Progenitor cell of endocrine pancreas (in vitro differentiated cells): ENCODE measurements at regions not wholly inside any gene's neighbourhood (a gene's known extent, or its start where the extent isn't known, plus 50 kb on each side); places are given as distances from the start of the nearest gene placed in this dataset.
"Not testable (repeated sequence)": the region's sequence is repeated elsewhere in the genome, so short reads cannot be mapped to it uniquely, and the experiment has no call there.

Experiments
- DNase-seq: peaks from one replicate; pipeline ENCODE4 v3.0.0; 2021; ENCODE audit warnings: low spot score; ENCODE audit not compliant: unreplicated experiment
- H3K27ac Mint-ChIP-seq: 2 replicates; pipeline ENCODE4 v1.8.0; 2021; ENCODE audit warnings: mild to moderate bottlenecking, moderate library complexity, mixed read lengths
- H3K27me3 Mint-ChIP-seq: 2 replicates; pipeline ENCODE4 v1.8.0; 2021; ENCODE audit warnings: mixed read lengths
- H3K36me3 Mint-ChIP-seq: 2 replicates; pipeline ENCODE4 v1.8.0; 2022; ENCODE audit warnings: mixed read lengths; ENCODE audit not compliant: insufficient read depth
- H3K4me1 Mint-ChIP-seq: 2 replicates; pipeline ENCODE4 v1.8.0; 2021; ENCODE audit warnings: low read depth, mixed read lengths
- H3K4me3 Mint-ChIP-seq: 2 replicates; pipeline ENCODE4 v1.8.0; 2021; ENCODE audit warnings: low read depth, mild to moderate bottlenecking, moderate library complexity, mixed read lengths
- H3K9me3 Mint-ChIP-seq: 2 replicates; pipeline ENCODE4 v1.8.0; 2021; ENCODE audit warnings: low read depth, mixed read lengths
- TF ChIP-seq, protein P1 (sequence below): fragments of 200-600 bp; sonication (generic); IDR thresholded peaks from one replicate; pipeline ENCODE4 v1.5.0; 2021; ENCODE audit warnings: antibody characterized with exemption, mild to moderate bottlenecking; ENCODE audit not compliant: unreplicated experiment

- H3K36me3 Mint-ChIP-seq = no peaks in the 10 kb centered on the region
- H3K9me3 Mint-ChIP-seq = no peaks in the 10 kb centered on the region
- H3K27ac Mint-ChIP-seq = no peak overlapping the region
- DNase-seq = no peak
- no peaks in the 10 kb centered on the region for H3K4me1 Mint-ChIP-seq
- TF ChIP-seq, protein P1, sequence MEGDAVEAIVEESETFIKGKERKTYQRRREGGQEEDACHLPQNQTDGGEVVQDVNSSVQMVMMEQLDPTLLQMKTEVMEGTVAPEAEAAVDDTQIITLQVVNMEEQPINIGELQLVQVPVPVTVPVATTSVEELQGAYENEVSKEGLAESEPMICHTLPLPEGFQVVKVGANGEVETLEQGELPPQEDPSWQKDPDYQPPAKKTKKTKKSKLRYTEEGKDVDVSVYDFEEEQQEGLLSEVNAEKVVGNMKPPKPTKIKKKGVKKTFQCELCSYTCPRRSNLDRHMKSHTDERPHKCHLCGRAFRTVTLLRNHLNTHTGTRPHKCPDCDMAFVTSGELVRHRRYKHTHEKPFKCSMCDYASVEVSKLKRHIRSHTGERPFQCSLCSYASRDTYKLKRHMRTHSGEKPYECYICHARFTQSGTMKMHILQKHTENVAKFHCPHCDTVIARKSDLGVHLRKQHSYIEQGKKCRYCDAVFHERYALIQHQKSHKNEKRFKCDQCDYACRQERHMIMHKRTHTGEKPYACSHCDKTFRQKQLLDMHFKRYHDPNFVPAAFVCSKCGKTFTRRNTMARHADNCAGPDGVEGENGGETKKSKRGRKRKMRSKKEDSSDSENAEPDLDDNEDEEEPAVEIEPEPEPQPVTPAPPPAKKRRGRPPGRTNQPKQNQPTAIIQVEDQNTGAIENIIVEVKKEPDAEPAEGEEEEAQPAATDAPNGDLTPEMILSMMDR = no peak
- H3K4me3 Mint-ChIP-seq = no peak overlapping the region
- peaks cover 8% of the 10 kb centered on the region for H3K27me3 Mint-ChIP-seq
Observed at GRCh38 chr2:95722131-95722697, 130.4 kb downstream of the TRIM43 start.

- not testable (repeated sequence) for DNase-seq, H3K36me3 Mint-ChIP-seq
Observed at GRCh38 chr2:95723627-95724210, 131.9 kb downstream of the TRIM43 start.

GRCh38 chr2:95725191-95725590 is 133.4 kb downstream of the TRIM43 start:
- not testable (repeated sequence) for H3K4me1 Mint-ChIP-seq, DNase-seq, H3K36me3 Mint-ChIP-seq, H3K4me3 Mint-ChIP-seq, H3K27me3 Mint-ChIP-seq, H3K9me3 Mint-ChIP-seq, H3K27ac Mint-ChIP-seq

More at GRCh38 chr2:95723627-95724210, 131.9 kb downstream of the TRIM43 start:
- H3K4me3 Mint-ChIP-seq, H3K4me1 Mint-ChIP-seq, H3K9me3 Mint-ChIP-seq, H3K27me3 Mint-ChIP-seq, H3K27ac Mint-ChIP-seq: not testable (repeated sequence)

- H3K9me3 Mint-ChIP-seq, DNase-seq, H3K27me3 Mint-ChIP-seq, H3K4me3 Mint-ChIP-seq, H3K36me3 Mint-ChIP-seq, H3K27ac Mint-ChIP-seq, H3K4me1 Mint-ChIP-seq: not testable (repeated sequence)
Observed at GRCh38 chr2:95725677-95726076, 133.9 kb downstream of the TRIM43 start.

GRCh38 chr2:95727420-95727819 is 135.6 kb downstream of the TRIM43 start:
- H3K4me1 Mint-ChIP-seq, H3K9me3 Mint-ChIP-seq, H3K36me3 Mint-ChIP-seq, H3K27ac Mint-ChIP-seq, H3K4me3 Mint-ChIP-seq, DNase-seq, H3K27me3 Mint-ChIP-seq: not testable (repeated sequence)

GRCh38 chr2:95728878-95729596 is 137.2 kb downstream of the TRIM43 start:
- Mint-ChIP-seq H3K36me3 (no peaks in the 10 kb centered on the region), H3K27ac (no peak overlapping the region), H3K4me1 (no peaks in the 10 kb centered on the region), H3K9me3 (no peaks in the 10 kb centered on the region), H3K27me3 (peaks cover 19% of the 10 kb centered on the region), H3K4me3 (no peak overlapping the region)
- peak; percentile 28 for DNase-seq
- TF ChIP-seq, protein P1 = peak; percentile 80

DNA sequence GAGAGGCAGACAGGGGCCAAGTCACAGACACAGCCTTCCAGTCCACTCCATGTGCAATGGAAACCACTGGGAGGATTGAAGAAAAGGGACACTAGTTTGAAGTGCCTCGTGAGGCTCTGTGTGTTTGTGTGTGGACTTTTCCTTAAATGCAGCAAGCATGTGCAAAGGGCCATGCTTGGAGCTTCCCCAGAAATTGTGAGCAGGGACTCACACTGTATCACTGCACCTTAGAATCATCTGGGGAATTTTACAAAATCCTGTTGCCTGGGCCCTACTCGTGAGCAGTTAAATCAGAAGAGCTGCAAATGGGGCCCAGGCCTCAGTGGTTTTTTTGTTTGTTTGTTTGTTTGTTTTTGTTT is 137.8 kb downstream of the TRIM43 start:
- Mint-ChIP-seq H3K36me3 (no peaks in the 10 kb centered on the region), H3K9me3 (no peaks in the 10 kb centered on the region), H3K27ac (no peak overlapping the region), H3K4me3 (no peak overlapping the region), H3K27me3 (peaks cover 21% of the 10 kb centered on the region), H3K4me1 (no peaks in the 10 kb centered on the region)
- DNase-seq = no peak
- TF ChIP-seq, protein P1 = no peak
